Parathyroid adenoma (tissue), 2 donors: ENCODE measurements at regions not wholly inside any gene's neighbourhood (a gene's known extent, or its start where the extent isn't known, plus 50 kb on each side); places are given as distances from the start of the nearest gene placed in this dataset.
A peak's percentile ranks its signal among the peaks of the same experiment; 100 is the strongest.

Experiments
- H2AFZ ChIP-seq: fragments of 300-600 bp; sonication (generic); one replicate; pipeline ENCODE4 v1.7.0; 2017; ENCODE audit warnings: antibody characterized with exemption, mild to moderate bottlenecking
- H3K27ac ChIP-seq: fragments of 300-600 bp; sonication (generic); one replicate; pipeline ENCODE4 v1.7.0; 2017
- H3K27me3 ChIP-seq: fragments of 300-600 bp; sonication (generic); one replicate; pipeline ENCODE4 v1.7.0; 2017; ENCODE audit warnings: low read length; ENCODE audit not compliant: control insufficient read depth, insufficient read depth
- H3K36me3 ChIP-seq: fragments of 300-600 bp; sonication (generic); one replicate; pipeline ENCODE4 v1.7.0; 2017; ENCODE audit warnings: low read length; ENCODE audit not compliant: control insufficient read depth, insufficient read depth
- H3K4me1 ChIP-seq: fragments of 300-600 bp; sonication (generic); one replicate; pipeline ENCODE4 v1.7.0; 2017; ENCODE audit warnings: control low read depth
- H3K4me2 ChIP-seq: fragments of 300-600 bp; sonication (generic); one replicate; pipeline ENCODE4 v1.7.0; 2017; ENCODE audit warnings: low read length
- H3K4me3 ChIP-seq: fragments of 300-600 bp; sonication (generic); one replicate; pipeline ENCODE4 v1.7.0; 2017; ENCODE audit warnings: low read depth, low read length
- H3K79me2 ChIP-seq: fragments of 300-600 bp; sonication (generic); one replicate; pipeline ENCODE4 v1.7.0; 2017; ENCODE audit warnings: control low read depth
- H3K9ac ChIP-seq: fragments of 300-600 bp; sonication (generic); one replicate; pipeline ENCODE4 v1.7.0; 2017; ENCODE audit warnings: mild to moderate bottlenecking
- H3K9me3 ChIP-seq: fragments of 300-600 bp; sonication (generic); one replicate; pipeline ENCODE4 v1.7.0; 2017; ENCODE audit warnings: low read length; ENCODE audit not compliant: control insufficient read depth
- TF ChIP-seq, protein P1 (sequence below): fragments of 300-600 bp; sonication (generic); IDR thresholded peaks from one replicate; pipeline ENCODE4 v1.7.0; 2017; ENCODE audit warnings: antibody characterized with exemption, mild to moderate bottlenecking
- donor health status: primary hyperparathyroidism.

DNA sequence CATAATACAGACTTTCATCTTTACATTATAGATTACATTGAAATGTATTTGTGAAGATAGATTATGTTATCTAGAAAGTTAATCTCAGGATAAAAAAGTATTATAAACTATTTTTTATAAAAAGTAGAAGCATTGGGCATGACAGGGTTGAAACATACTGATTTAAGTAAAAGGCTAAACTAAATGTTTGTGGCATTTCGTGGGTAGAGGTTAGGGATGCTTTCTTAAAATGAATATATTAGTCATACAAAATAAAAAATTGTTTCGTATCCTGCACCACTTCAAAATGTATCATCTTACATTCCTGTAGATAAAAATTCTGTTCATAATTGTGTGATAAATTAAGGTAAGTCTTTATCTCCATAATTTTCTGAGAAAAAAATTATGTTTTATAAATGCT lies 603.6 kb downstream of the SPRY1 start:
- Histone ChIP-seq H3K4me1 (no peaks in the 10 kb centered on the region), H3K4me3 (no peak overlapping the region), H3K36me3 (peaks cover 2% of the 10 kb centered on the region), H3K9me3 (no peaks in the 10 kb centered on the region), H3K4me2 (no peak overlapping the region), H3K9ac (no peak overlapping the region), H3K27me3 (no peaks in the 10 kb centered on the region), H3K27ac (no peak overlapping the region), H2AFZ (no peak overlapping the region), H3K79me2 (no peaks in the 10 kb centered on the region)
- TF ChIP-seq, protein P1, sequence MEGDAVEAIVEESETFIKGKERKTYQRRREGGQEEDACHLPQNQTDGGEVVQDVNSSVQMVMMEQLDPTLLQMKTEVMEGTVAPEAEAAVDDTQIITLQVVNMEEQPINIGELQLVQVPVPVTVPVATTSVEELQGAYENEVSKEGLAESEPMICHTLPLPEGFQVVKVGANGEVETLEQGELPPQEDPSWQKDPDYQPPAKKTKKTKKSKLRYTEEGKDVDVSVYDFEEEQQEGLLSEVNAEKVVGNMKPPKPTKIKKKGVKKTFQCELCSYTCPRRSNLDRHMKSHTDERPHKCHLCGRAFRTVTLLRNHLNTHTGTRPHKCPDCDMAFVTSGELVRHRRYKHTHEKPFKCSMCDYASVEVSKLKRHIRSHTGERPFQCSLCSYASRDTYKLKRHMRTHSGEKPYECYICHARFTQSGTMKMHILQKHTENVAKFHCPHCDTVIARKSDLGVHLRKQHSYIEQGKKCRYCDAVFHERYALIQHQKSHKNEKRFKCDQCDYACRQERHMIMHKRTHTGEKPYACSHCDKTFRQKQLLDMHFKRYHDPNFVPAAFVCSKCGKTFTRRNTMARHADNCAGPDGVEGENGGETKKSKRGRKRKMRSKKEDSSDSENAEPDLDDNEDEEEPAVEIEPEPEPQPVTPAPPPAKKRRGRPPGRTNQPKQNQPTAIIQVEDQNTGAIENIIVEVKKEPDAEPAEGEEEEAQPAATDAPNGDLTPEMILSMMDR = no peak

DNA sequence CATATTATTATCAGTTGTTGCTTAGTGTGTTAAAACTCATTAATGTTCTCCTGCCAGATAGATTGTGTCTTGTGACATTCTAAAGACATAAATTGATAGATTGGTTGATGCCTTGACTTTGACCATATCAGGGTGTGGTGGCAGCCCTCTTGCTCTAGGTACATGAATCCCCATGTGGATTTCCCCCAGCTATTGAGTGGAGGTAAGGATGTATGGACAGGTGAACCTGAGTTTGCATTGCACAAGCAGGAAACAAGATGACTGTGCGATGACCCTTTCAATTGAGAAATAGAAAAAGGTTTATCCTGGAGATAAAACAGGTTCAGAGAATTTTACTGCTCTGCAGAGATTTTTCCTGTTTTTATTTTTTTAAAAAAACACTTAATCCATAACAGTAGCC lies 619.2 kb downstream of the SPRY1 start:
- Histone ChIP-seq H3K79me2 (no peaks in the 10 kb centered on the region), H3K4me1 (peaks cover 2% of the 10 kb centered on the region), H3K4me3 (no peak overlapping the region), H3K36me3 (no peaks in the 10 kb centered on the region), H2AFZ (no peak overlapping the region), H3K4me2 (no peak overlapping the region), H3K27me3 (no peaks in the 10 kb centered on the region), H3K27ac (no peak overlapping the region), H3K9ac (no peak overlapping the region), H3K9me3 (peaks cover 4% of the 10 kb centered on the region)
- TF ChIP-seq, protein P1 = no peak

DNA sequence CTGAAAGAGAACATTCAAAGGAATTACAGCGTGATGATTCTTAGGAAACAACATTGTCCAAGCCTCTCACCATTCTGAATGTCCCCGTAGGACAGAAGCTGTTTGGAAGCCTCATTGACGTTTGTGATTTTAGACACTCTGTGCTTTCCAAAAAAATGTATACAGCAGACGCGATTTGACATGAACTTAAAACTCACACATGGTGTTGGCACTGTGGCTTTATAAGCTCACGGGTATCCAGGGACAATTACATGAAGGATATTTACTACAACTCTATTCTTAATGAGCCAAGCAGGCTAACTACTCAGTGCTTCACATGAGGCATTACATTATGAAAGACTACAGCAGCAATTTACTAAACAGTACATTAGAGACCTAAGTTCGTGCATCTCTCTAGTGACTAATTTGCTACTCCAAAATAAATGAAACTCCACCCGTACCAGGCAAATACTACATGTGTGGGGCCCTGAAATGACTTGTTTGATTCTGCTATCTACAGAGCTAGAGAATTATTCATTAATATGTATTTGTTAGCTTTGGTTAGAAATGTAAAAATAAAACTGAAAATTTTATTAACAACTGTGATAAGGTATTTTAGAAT lies 620.7 kb downstream of the SPRY1 start:
- H3K4me3 ChIP-seq = no peak overlapping the region
- H3K4me1 ChIP-seq = peaks cover 2% of the 10 kb centered on the region
- no peak overlapping the region for H3K27ac ChIP-seq
- H3K36me3 ChIP-seq = no peaks in the 10 kb centered on the region
- no peak overlapping the region for H3K4me2 ChIP-seq
- H3K27me3 ChIP-seq = no peaks in the 10 kb centered on the region
- H3K9me3 ChIP-seq = peaks cover 4% of the 10 kb centered on the region
- no peak overlapping the region for H2AFZ ChIP-seq
- no peak overlapping the region for H3K9ac ChIP-seq
- TF ChIP-seq, protein P1 = no peak
- H3K79me2 ChIP-seq = no peaks in the 10 kb centered on the region

DNA sequence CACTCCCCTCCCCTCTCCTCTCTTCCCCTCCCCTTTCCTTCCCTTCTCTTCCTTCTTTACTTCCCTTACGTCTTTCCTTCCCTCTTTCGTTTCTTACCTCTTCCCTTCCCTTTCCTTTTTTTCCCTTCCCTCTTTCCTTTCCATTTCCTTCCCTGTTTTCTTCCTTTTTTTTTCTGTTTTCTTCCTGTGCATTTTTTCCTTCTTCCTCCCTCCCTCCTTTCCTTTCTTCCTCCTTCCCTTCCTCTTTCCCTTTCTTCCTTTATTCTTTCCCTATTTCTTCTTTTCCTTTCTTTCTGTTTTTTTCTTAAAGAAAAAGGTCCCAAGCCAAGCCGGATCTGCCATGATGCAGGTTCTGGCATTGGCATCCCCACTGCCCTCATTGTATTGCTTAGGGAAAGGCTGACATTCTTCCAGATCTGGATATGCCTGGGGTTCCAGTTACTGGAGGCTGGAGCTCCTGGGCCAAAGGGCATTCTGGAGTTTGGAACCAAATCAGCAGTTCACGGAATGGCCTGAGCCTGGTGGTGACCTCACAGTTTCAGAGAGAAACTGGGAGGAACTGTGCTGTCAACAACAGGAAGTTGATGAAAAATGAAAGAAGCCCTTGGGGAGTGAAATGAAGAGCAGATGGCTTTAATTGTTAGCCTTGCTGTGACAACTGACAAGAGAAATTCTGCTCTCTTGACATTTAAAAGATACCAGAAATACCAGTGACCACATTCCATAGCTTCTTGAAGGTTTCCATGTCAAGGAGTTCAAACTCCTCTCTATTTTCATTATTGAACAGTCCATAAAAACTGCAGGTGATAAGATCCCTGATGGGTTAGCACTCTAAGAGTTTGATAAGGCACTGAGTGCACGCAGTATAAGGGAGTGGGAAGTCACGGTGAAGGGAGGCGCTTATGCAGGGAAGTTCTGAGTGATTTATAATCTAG lies 622.1 kb downstream of the SPRY1 start:
- peaks cover 2% of the 10 kb centered on the region for H3K4me1 ChIP-seq
- H3K36me3 ChIP-seq = no peaks in the 10 kb centered on the region
- no peak overlapping the region for H3K4me2 ChIP-seq
- H3K27me3 ChIP-seq = no peaks in the 10 kb centered on the region
- peaks cover 4% of the 10 kb centered on the region for H3K9me3 ChIP-seq
- no peak overlapping the region for H3K4me3 ChIP-seq
- TF ChIP-seq, protein P1 = no peak
- peak overlapping the region; percentile 47 for H2AFZ ChIP-seq
- H3K27ac ChIP-seq = peak overlapping the region; percentile 71
- H3K9ac ChIP-seq = no peak overlapping the region
- no peaks in the 10 kb centered on the region for H3K79me2 ChIP-seq
